Sigmoid colon (tissue), 6 donors: ENCODE measurements at regions not wholly inside any gene's neighbourhood (a gene's known extent, or its start where the extent isn't known, plus 50 kb on each side); places are given as distances from the start of the nearest gene placed in this dataset.

Source experiments
- DNase-seq: peaks from one replicate; pipeline ENCODE4 v3.0.0-alpha.2; 2019
- H3K27ac ChIP-seq, 4 donors: fragments of 200-600 bp; sonication (generic); one replicate each; pipeline ENCODE4 v1.5.1; 2016 to 2019; ENCODE audit warnings: mild to moderate bottlenecking in 1 of 4
- H3K27me3 ChIP-seq, 3 donors: fragments of 200-600 bp; sonication (generic); one replicate each; pipeline ENCODE4 v1.5.1; 2019; ENCODE audit warnings: mild to moderate bottlenecking in 1 of 3
- H3K36me3 ChIP-seq, 4 donors: fragments of 200-600 bp; sonication (generic); one replicate each; pipeline ENCODE4 v1.5.1; 2016 to 2019
- H3K4me1 ChIP-seq, 4 donors: fragments of 200-600 bp; sonication (generic); one replicate each; pipeline ENCODE4 v1.5.1; 2017 to 2019
- H3K4me3 ChIP-seq, 4 donors: fragments of 200-600 bp; sonication (generic); one replicate each; pipeline ENCODE4 v1.5.1; 2017 to 2019; ENCODE audit warnings: mild to moderate bottlenecking in 2 of 4, moderate library complexity in 1 of 4
- H3K9me3 ChIP-seq, 4 donors: fragments of 200-600 bp in 3 of 4; sonication (generic) in 3 of 4; one replicate each; pipeline versions ENCODE4 v1.5.1 to v1.6.1; 2013 to 2019
- CTCF ChIP-seq, 4 experiments: fragments of 450-650 bp in 3 of 4; fragments of 200-600 bp in 1 of 4; IDR thresholded peaks; one replicate each; pipeline ENCODE4 v1.5.1; 2016 to 2019; ENCODE audit warnings: antibody characterized with exemption in 4 of 4, mild to moderate bottlenecking in 3 of 4, moderate library complexity in 2 of 4
- EP300 ChIP-seq, 4 donors: sonication (generic); formaldehyde crosslinking; IDR thresholded peaks; one replicate each; pipeline ENCODE4 v1.6.1; 2017; ENCODE audit warnings: antibody characterized with exemption in 4 of 4
- POLR2A ChIP-seq, 2 donors: fragments of 450-650 bp; IDR thresholded peaks; one replicate each; pipeline ENCODE4 v1.6.1; 2016; ENCODE audit warnings: antibody characterized with exemption in 2 of 2, mild to moderate bottlenecking in 2 of 2, moderate library complexity in 2 of 2
- POLR2AphosphoS5 ChIP-seq, 4 donors: sonication (generic); formaldehyde crosslinking; IDR thresholded peaks; one replicate each; pipeline ENCODE4 v1.6.1; 2017; ENCODE audit warnings: antibody characterized with exemption in 4 of 4
- WGBS, 2 donors: extraction: QIAGEN DNeasy Blood & Tissue Kit; methylation state at CpG; one replicate each; pipeline ENCODE4 v1.1.7; 2013; 5-methylcytosine and 5-hydroxymethylcytosine counted together
- intact Hi-C: fragments of 100-400 bp; cut with DNase I; formaldehyde crosslinking; loops from one replicate; pipeline ENCODE4 v1.15.1; 2023
- donor health status: healthy with polysubstance abuse.
- donor health status: healthy.

DNA sequence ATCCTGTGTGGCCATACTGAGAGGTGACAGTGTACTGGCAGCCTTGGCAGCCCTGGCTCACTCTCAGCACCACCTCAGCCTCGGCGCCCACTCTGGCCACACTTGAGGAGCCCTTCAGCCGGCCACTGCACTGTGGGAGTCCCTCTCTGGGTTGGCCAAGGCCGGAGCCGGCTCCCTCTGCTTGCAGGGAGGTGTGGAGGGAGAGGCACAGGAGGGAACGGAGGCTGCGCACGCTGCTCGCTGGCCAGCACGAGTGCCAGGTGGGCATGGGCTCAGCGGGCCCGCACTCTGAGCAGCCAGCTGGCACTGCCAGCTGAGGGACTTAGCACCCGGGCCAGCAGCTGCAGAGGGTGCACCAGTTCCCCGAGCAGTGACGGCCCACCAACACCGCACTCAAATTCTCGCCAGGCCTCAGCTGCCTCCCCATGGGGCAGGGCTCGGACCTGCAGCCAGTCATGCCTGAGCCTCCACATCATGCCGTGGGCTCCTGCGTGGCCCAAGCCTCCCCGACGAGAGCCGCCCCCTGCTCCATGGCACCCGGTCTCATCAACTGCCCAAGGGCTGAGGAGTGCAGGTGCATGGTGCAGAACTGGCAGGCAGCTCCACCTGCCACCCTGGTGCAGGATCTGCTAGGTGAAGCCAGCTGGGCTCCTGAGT lies 184.4 kb upstream of the TOX3 start:
- Histone ChIP-seq H3K36me3 (no peaks in the 10 kb centered on the region), H3K27me3 (no peaks in the 10 kb centered on the region), H3K9me3 (no peaks in the 10 kb centered on the region), H3K4me1 (no peaks in the 10 kb centered on the region), H3K27ac (no peak overlapping the region), H3K4me3 (no peak overlapping the region)
- DNase-seq, result no peak
- intact Hi-C loops, result no loop called here
- 91 to 95% methylated on average over 24 of the region's 24 CpGs for WGBS, 2 donors
- TF ChIP-seq POLR2AphosphoS5 (IDR thresholded peaks at IDR 0.05) (no peak), CTCF (IDR thresholded peaks at IDR 0.05) (no peak), POLR2A (IDR thresholded peaks at IDR 0.05) (no peak), EP300 (IDR thresholded peaks at IDR 0.05) (no peak)

- no peak overlapping the region for H3K27ac ChIP-seq
These were observed 182.8 kb upstream of the TOX3 start for GRCh38 chr16:52729731-52730130.

DNA sequence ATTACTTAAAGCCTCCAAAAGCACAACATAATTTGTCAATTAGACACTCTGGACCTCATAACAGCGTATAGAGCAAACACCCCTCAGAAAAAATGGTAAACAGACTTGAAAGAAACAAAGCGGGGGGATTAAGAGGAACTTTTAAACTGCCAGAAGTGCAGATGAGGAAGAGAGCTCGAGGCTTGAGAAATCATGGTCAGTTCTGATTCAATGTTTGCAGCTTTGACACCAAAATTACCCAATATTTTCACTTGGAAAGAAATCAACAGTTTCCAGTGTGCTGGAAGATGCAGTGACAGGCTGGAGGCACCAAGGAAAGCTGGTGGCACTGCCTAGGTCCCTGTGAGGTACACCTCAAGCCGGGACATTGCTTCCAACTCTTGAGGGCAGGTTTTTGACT lies 180.9 kb upstream of the TOX3 start:
- WGBS, 2 donors, result 55 to 80% methylated on average over 4 of the region's 4 CpGs
- H3K36me3 ChIP-seq, result no peaks in the 10 kb centered on the region
- TF ChIP-seq CTCF (IDR thresholded peaks at IDR 0.05), result no peak
- no peak for TF ChIP-seq EP300 (IDR thresholded peaks at IDR 0.05)
- no peak for TF ChIP-seq POLR2AphosphoS5 (IDR thresholded peaks at IDR 0.05)
- no peak for TF ChIP-seq POLR2A (IDR thresholded peaks at IDR 0.05)
- DNase-seq, result no peak
- intact Hi-C loops, result no loop called here
- H3K9me3 ChIP-seq, result no peaks in the 10 kb centered on the region
- no peaks in the 10 kb centered on the region for H3K27me3 ChIP-seq
- no peak overlapping the region for H3K27ac ChIP-seq
- H3K4me3 ChIP-seq, result no peak overlapping the region
- no peaks in the 10 kb centered on the region for H3K4me1 ChIP-seq

More at GRCh38 chr16:52729731-52730130, 182.8 kb upstream of the TOX3 start:
- H3K4me1 ChIP-seq, result no peaks in the 10 kb centered on the region
- H3K9me3 ChIP-seq, result no peaks in the 10 kb centered on the region
- TF ChIP-seq POLR2A (IDR thresholded peaks at IDR 0.05) (no peak), CTCF (IDR thresholded peaks at IDR 0.05) (no peak), EP300 (IDR thresholded peaks at IDR 0.05) (no peak), POLR2AphosphoS5 (IDR thresholded peaks at IDR 0.05) (no peak)
- H3K4me3 ChIP-seq, result no peak overlapping the region
- intact Hi-C loops, result no loop called here
- 94 to 95% methylated on average over 7 of the region's 7 CpGs for WGBS, 2 donors
- H3K36me3 ChIP-seq, result no peaks in the 10 kb centered on the region
- no peaks in the 10 kb centered on the region for H3K27me3 ChIP-seq
- no peak for DNase-seq

DNA sequence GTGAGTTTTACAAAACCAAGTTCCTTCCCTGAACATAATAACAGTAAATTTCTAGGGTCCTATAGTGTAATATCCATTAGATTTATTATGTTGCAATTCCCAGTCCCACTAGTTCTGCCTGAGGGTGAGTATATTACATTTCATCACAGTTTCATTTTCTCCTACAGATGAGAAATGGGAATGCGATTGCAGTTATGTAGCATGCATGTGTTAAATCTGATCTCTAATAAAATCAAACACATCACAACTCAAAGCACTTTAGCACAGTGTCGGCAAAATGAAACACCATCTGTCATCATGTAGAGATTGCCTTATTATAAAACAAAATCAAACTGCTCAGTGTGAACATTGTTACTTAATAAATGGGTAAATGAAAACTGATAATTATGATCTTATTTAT lies 180.5 kb upstream of the TOX3 start:
- intact Hi-C loops, result no loop called here
- Histone ChIP-seq H3K4me3 (no peak overlapping the region), H3K27me3 (no peaks in the 10 kb centered on the region), H3K4me1 (no peaks in the 10 kb centered on the region), H3K9me3 (no peaks in the 10 kb centered on the region), H3K36me3 (no peaks in the 10 kb centered on the region), H3K27ac (no peak overlapping the region)
- WGBS, 2 donors, result 68 to 82% methylated on average over 2 of the region's 2 CpGs
- no peak for TF ChIP-seq EP300 (IDR thresholded peaks at IDR 0.05)
- no peak for TF ChIP-seq CTCF (IDR thresholded peaks at IDR 0.05)
- TF ChIP-seq POLR2A (IDR thresholded peaks at IDR 0.05), result no peak
- TF ChIP-seq POLR2AphosphoS5 (IDR thresholded peaks at IDR 0.05), result no peak
- no peak for DNase-seq

DNA sequence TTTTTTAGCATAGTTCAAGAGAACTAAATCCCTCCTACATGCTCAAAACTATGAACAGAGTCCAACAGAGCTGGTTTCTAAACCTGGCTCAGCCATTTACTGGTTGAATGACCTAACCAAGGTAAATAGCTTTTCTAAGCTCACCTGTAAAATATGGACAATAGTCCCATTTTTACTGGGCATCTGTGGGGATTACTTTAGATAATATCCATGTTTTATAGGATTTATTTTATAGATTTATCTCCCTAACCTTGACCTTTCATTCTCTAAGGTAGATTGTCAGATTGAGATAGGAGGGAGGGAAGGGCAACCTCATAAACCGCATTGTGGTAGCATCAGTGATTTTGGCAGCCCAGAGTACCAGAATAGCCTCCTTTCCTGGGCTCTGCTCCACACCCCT lies 178.5 kb upstream of the TOX3 start:
- Histone ChIP-seq H3K36me3 (no peaks in the 10 kb centered on the region), H3K9me3 (no peaks in the 10 kb centered on the region), H3K27ac (no peak overlapping the region), H3K4me3 (no peak overlapping the region), H3K4me1 (no peaks in the 10 kb centered on the region), H3K27me3 (no peaks in the 10 kb centered on the region)
- intact Hi-C loops, result no loop called here
- no peak for DNase-seq
- TF ChIP-seq POLR2AphosphoS5 (IDR thresholded peaks at IDR 0.05), result no peak
- TF ChIP-seq EP300 (IDR thresholded peaks at IDR 0.05), result no peak
- no peak for TF ChIP-seq POLR2A (IDR thresholded peaks at IDR 0.05)
- no peak for TF ChIP-seq CTCF (IDR thresholded peaks at IDR 0.05)
- WGBS, 2 donors, result 38 to 85% methylated on average over 1 of the region's 1 CpG
